ENCODE measurements at regions not wholly inside any gene's neighbourhood (a gene's known extent, or its start where the extent isn't known, plus 50 kb on each side); places are given as distances from the start of the nearest gene placed in this dataset.
A peak's percentile ranks its signal among the peaks of the same experiment; 100 is the strongest.

DNA sequence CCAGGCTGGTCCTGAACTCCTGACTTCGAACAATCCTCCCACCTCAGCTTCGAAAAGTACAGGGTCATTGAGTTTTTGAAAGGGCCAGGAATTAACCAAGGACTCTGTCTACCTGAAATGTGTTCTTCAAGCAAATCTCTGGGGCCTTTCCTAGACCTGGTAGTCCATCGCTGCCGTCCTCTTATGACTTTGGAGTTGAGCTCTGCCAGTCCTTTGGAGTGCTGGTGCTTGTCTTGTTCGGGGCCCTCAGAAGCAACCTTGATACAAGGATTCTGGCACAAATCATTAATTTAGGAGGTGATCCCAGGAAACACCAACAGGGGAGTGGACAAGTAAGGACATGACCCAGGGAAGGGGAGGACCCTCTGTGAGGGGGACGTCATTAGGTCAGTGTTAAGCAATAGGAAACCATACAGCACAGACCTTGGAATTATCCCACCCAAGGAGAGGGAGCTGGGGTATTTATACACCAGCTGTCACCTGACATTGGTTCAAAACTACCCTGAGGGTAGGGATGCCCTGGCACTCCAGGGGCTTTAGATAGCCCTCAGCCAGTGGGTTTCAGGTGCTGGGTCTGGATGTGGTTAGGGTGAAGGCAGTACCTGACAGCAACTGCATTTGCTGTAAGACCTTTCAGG is 187.2 kb downstream of the FOXL1 start:
- FAIRE-seq (no peak), DNase-seq (ENCODE audit: low read depth) (no peak)
- Histone ChIP-seq H3K4me3 (ENCODE audit: low read depth, low read length) (no peak overlapping the region), H3K36me3 (ENCODE audit: control insufficient read depth, insufficient read depth, low read length) (no peaks in the 10 kb centered on the region), H3K27me3 (ENCODE audit: control insufficient read depth, insufficient read depth, low read length) (peaks cover 8% of the 10 kb centered on the region)
- TF ChIP-seq, protein P1, sequence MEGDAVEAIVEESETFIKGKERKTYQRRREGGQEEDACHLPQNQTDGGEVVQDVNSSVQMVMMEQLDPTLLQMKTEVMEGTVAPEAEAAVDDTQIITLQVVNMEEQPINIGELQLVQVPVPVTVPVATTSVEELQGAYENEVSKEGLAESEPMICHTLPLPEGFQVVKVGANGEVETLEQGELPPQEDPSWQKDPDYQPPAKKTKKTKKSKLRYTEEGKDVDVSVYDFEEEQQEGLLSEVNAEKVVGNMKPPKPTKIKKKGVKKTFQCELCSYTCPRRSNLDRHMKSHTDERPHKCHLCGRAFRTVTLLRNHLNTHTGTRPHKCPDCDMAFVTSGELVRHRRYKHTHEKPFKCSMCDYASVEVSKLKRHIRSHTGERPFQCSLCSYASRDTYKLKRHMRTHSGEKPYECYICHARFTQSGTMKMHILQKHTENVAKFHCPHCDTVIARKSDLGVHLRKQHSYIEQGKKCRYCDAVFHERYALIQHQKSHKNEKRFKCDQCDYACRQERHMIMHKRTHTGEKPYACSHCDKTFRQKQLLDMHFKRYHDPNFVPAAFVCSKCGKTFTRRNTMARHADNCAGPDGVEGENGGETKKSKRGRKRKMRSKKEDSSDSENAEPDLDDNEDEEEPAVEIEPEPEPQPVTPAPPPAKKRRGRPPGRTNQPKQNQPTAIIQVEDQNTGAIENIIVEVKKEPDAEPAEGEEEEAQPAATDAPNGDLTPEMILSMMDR (IDR thresholded peaks at IDR 0.05; ENCODE audit: insufficient read depth, low read length, severe bottlenecking), result no peak

DNA sequence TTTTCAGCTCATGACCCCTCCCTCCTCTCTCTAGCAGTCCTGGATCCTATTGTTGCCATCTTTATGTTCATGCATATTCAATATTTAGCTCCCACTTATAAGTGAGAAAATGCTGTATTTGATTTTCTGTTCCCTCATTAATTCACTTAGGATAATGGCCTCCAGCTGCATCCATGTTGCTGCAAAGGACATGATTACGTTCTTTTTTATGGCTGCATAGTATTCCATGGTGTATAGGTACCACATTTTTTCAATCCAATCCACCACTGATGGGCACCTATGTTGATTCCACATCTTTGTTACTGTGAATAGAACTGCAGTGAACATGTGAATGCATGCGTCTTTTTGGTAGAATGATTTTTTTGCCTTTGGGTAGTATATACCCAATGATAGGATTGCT is 188.4 kb downstream of the FOXL1 start:
- TF ChIP-seq, protein P1 (IDR thresholded peaks at IDR 0.05; ENCODE audit: insufficient read depth, low read length, severe bottlenecking), result no peak
- Histone ChIP-seq H3K36me3 (ENCODE audit: control insufficient read depth, insufficient read depth, low read length) (no peaks in the 10 kb centered on the region), H3K4me3 (ENCODE audit: low read depth, low read length) (no peak overlapping the region), H3K27me3 (ENCODE audit: control insufficient read depth, insufficient read depth, low read length) (peaks cover 10% of the 10 kb centered on the region)
- no peak for FAIRE-seq
- no peak for DNase-seq (ENCODE audit: low read depth)

DNA sequence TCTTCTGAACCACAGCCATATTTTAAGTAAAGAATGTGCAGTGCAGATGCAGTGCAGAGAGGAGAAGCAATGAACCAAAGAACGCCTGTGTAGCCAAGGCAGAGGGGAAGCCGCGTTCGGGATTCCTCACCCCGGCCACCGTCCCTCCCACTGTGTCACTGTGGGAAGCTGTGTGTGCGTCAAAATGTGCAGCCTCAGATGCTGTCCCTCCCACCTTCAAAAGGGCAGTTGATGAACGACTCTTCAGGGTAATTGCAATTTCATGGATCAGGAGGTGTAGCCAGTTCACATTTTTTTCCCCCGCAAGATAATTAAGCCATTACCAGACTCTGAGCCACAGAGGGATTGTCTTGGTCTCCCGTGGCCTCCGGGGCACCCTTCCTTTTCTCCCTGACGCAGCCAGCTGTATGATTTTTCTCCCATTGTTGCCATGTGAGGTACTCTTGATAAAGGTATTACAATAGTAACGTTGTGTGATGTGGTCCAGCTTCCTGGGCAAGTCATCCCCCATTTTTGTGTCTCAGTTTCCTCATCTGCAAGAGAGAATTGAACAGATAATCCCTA is 190.0 kb downstream of the FOXL1 start:
- FAIRE-seq (no peak), DNase-seq (ENCODE audit: low read depth) (no peak)
- Histone ChIP-seq H3K36me3 (ENCODE audit: control insufficient read depth, insufficient read depth, low read length) (no peaks in the 10 kb centered on the region), H3K27me3 (ENCODE audit: control insufficient read depth, insufficient read depth, low read length) (peaks cover 9% of the 10 kb centered on the region), H3K4me3 (ENCODE audit: low read depth, low read length) (no peak overlapping the region)
- TF ChIP-seq, protein P1 (IDR thresholded peaks at IDR 0.05; ENCODE audit: insufficient read depth, low read length, severe bottlenecking), result no peak

DNA sequence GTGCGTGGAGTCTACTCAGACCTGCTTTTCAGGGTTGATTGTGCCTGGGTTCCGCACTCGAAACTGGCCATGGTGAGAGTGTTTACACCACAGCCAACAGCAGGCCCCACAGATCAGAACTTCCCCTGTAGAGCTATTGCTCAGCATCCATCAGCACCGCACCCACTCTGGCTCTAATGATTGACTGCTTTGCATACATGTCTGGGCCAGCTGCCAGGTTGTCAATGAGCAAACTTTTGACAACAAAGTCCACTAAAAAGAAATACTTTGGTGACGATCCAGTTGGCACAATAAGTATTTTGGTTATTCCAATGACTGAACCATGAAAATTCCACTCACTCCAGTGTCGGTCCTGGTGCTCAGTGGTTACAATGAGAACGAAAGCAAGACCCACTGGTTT is 190.7 kb downstream of the FOXL1 start:
- FAIRE-seq, result peak; percentile 70
- Histone ChIP-seq H3K27me3 (ENCODE audit: control insufficient read depth, insufficient read depth, low read length) (peaks cover 4% of the 10 kb centered on the region), H3K36me3 (ENCODE audit: control insufficient read depth, insufficient read depth, low read length) (no peaks in the 10 kb centered on the region), H3K4me3 (ENCODE audit: low read depth, low read length) (no peak overlapping the region)
- TF ChIP-seq, protein P1 (IDR thresholded peaks at IDR 0.05; ENCODE audit: insufficient read depth, low read length, severe bottlenecking), result no peak
- peak; percentile 48 for DNase-seq (ENCODE audit: low read depth)

DNA sequence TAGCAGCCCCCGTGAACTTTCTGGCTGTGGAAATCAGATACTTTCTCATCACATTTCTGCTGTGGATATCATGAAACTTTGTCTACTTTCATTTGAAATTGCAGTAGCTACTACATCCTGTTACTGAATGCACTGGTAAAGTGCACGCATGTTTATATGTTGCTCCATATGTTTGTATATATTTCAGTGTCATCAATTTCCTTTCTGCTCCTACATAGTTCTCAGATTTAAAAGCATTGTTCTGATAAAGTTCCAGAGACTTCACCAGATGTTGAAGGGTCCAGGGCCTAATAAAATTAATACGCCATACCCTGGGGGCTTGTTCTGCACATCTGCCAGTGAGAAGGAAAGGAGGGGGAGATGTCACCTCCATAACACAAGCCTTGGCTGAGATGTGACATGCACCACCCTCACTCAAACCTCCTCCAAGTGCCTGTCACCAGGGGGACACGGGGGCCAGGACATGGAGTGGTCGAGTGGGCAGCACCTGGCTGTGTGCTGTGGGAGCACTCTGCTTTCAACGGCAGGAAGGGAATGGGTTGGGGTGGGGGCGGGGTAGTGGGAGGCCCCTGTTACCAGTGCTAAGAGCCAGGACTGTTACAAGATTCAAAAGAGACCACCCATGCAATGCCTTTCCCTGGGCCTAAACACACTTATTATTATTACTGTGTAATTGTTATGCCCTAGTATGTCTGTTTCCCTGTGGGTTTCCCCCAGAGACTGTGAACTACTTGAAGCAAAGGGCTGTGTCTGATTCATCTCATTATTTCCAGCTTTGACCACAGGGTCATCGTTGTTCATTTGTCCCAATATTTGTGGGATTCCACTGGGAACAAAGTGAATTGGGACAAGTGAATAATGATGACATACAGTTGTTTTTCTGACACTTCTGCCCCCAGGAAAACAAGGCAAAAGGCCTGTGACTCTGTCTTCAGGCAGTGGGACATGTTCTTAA is 193.4 kb downstream of the FOXL1 start:
- TF ChIP-seq, protein P1 (IDR thresholded peaks at IDR 0.05; ENCODE audit: insufficient read depth, low read length, severe bottlenecking), result no peak
- DNase-seq (ENCODE audit: low read depth) (no peak), FAIRE-seq (no peak)
- Histone ChIP-seq H3K36me3 (ENCODE audit: control insufficient read depth, insufficient read depth, low read length) (no peaks in the 10 kb centered on the region), H3K27me3 (ENCODE audit: control insufficient read depth, insufficient read depth, low read length) (peaks cover 8% of the 10 kb centered on the region), H3K4me3 (ENCODE audit: low read depth, low read length) (no peak overlapping the region)

Measured in bronchial epithelial cell (primary cell).